Stomach (tissue), 4 donors: ENCODE measurements at regions not wholly inside any gene's neighbourhood (a gene's known extent, or its start where the extent isn't known, plus 50 kb on each side); places are given as distances from the start of the nearest gene placed in this dataset.

ENCODE experiments used
- EP300 ChIP-seq: sonication (generic); formaldehyde crosslinking; IDR thresholded peaks from one replicate; pipeline ENCODE4 v1.6.1; 2017; ENCODE audit warnings: antibody characterized with exemption
- TF ChIP-seq, protein P1 (sequence below), 7 experiments: fragments of 450-650 bp in 4 of 7; fragments of 200-600 bp in 3 of 7; sonication (generic) in 3 of 7; IDR thresholded peaks; one replicate each; pipeline ENCODE4 v1.5.1; 2016 to 2019; ENCODE audit warnings: antibody characterized with exemption in 7 of 7, control low read depth in 2 of 7, mild to moderate bottlenecking in 1 of 7

GRCh38 chr2:34853646-34854045 lies 1254.5 kb upstream of the FAM98A start:
- TF ChIP-seq, protein P1, sequence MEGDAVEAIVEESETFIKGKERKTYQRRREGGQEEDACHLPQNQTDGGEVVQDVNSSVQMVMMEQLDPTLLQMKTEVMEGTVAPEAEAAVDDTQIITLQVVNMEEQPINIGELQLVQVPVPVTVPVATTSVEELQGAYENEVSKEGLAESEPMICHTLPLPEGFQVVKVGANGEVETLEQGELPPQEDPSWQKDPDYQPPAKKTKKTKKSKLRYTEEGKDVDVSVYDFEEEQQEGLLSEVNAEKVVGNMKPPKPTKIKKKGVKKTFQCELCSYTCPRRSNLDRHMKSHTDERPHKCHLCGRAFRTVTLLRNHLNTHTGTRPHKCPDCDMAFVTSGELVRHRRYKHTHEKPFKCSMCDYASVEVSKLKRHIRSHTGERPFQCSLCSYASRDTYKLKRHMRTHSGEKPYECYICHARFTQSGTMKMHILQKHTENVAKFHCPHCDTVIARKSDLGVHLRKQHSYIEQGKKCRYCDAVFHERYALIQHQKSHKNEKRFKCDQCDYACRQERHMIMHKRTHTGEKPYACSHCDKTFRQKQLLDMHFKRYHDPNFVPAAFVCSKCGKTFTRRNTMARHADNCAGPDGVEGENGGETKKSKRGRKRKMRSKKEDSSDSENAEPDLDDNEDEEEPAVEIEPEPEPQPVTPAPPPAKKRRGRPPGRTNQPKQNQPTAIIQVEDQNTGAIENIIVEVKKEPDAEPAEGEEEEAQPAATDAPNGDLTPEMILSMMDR (IDR thresholded peaks at IDR 0.05) = no peak
- TF ChIP-seq EP300 = no peak
